ENCODE measurements at regions not wholly inside any gene's neighbourhood (a gene's known extent, or its start where the extent isn't known, plus 50 kb on each side); places are given as distances from the start of the nearest gene placed in this dataset.

DNA sequence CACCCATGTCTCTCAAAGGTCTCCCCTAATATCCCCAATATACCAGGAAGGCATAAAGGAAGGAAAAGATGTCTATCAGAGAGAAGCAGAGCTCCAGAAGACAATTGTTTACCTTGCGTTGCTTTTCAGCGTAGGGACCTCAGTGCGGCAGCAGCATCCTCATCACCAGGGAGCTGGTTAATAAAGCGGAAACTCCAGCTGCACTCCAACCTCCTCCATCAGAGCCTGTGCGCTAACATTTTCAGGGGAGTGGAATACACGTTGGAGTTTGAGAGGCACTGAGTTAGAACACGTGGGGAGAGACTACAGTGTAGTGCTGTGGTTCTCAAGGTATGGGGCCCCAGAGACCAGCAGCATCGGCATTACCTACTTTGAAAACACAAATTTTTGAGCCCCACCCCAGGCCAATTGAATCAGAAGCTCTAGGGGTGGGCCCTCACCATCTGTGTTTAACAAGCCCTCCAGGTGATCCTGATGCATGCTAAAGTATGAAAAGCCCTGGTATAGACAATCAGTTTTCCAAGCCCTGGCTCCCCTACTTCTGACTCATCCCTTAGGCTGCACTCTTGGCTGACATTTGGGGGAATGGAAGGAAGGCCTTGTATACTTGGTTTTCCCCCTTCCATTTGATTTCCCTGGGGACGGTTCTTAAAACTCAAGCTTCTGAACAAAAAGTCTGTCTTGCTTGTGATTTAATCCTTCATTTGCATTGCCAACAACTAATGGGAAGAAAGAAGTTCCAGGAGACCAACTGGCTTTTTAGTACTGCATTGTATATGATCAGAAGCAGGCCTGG, 419.0 kb upstream of the CCDC196 start:
- H3K4me3 ChIP-seq (ENCODE audit: insufficient read depth, low read length, poor library complexity, severe bottlenecking): no peak overlapping the region
- no peaks in the 10 kb centered on the region for H3K9me2 ChIP-seq (replicated peaks; ENCODE audit: insufficient read depth, low read length)
- H3K79me2 ChIP-seq (ENCODE audit: insufficient read depth, low read length): no peaks in the 10 kb centered on the region
- H3K27me3 ChIP-seq (ENCODE audit: low read length): no peaks in the 10 kb centered on the region
- no peak overlapping the region for H3K4me2 ChIP-seq (ENCODE audit: low read depth, low read length, poor library complexity, severe bottlenecking)
- H4K20me1 ChIP-seq (ENCODE audit: low read depth, low read length): no peaks in the 10 kb centered on the region
- H3K36me3 ChIP-seq (ENCODE audit: low read length): no peaks in the 10 kb centered on the region
- no peak overlapping the region for H3K27ac ChIP-seq (ENCODE audit: low read depth, low read length)
- no peak overlapping the region for H3K9ac ChIP-seq (ENCODE audit: low read length)
- H3K9me3 ChIP-seq (ENCODE audit: insufficient read depth, low read length): no peaks in the 10 kb centered on the region
- TF ChIP-seq, protein P1, sequence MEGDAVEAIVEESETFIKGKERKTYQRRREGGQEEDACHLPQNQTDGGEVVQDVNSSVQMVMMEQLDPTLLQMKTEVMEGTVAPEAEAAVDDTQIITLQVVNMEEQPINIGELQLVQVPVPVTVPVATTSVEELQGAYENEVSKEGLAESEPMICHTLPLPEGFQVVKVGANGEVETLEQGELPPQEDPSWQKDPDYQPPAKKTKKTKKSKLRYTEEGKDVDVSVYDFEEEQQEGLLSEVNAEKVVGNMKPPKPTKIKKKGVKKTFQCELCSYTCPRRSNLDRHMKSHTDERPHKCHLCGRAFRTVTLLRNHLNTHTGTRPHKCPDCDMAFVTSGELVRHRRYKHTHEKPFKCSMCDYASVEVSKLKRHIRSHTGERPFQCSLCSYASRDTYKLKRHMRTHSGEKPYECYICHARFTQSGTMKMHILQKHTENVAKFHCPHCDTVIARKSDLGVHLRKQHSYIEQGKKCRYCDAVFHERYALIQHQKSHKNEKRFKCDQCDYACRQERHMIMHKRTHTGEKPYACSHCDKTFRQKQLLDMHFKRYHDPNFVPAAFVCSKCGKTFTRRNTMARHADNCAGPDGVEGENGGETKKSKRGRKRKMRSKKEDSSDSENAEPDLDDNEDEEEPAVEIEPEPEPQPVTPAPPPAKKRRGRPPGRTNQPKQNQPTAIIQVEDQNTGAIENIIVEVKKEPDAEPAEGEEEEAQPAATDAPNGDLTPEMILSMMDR (IDR thresholded peaks at IDR 0.05; ENCODE audit: insufficient read depth, low read length, poor library complexity, severe bottlenecking): no peak
- no peak for TF ChIP-seq EZH2phosphoT487 (conservative IDR thresholded peaks at IDR 0.05; ENCODE audit: low read length)
- no peak overlapping the region for H2AFZ ChIP-seq (ENCODE audit: low read depth, low read length, severe bottlenecking)
- no peaks in the 10 kb centered on the region for H3F3A ChIP-seq (ENCODE audit: insufficient read depth)

DNA sequence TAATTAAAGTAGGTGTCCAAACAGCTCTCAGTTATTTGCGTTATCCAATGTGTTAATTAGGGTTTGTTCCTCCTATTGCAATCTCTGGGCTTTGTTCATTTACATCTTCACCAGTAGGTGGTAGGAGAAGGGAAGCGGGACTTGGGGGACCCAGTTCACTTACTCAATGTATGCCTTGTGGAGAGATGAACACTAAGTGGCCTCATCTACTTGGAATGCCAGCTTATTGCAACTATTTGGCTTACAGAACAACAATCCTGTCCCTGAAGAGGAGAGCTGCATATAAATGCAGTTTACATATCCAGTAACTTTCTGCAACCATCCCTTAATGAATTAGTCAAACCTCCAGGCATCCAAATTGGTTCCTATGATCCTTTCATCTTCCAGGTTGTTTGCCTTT, 417.1 kb upstream of the CCDC196 start:
- no peak overlapping the region for H3K9ac ChIP-seq (ENCODE audit: low read length)
- no peak overlapping the region for H3K4me2 ChIP-seq (ENCODE audit: low read depth, low read length, poor library complexity, severe bottlenecking)
- H3K79me2 ChIP-seq (ENCODE audit: insufficient read depth, low read length): no peaks in the 10 kb centered on the region
- H3K27ac ChIP-seq (ENCODE audit: low read depth, low read length): no peak overlapping the region
- no peaks in the 10 kb centered on the region for H3F3A ChIP-seq (ENCODE audit: insufficient read depth)
- no peaks in the 10 kb centered on the region for H3K36me3 ChIP-seq (ENCODE audit: low read length)
- no peaks in the 10 kb centered on the region for H3K27me3 ChIP-seq (ENCODE audit: low read length)
- no peaks in the 10 kb centered on the region for H3K9me3 ChIP-seq (ENCODE audit: insufficient read depth, low read length)
- no peaks in the 10 kb centered on the region for H4K20me1 ChIP-seq (ENCODE audit: low read depth, low read length)
- H2AFZ ChIP-seq (ENCODE audit: low read depth, low read length, severe bottlenecking): no peak overlapping the region
- no peaks in the 10 kb centered on the region for H3K9me2 ChIP-seq (replicated peaks; ENCODE audit: insufficient read depth, low read length)
- TF ChIP-seq EZH2phosphoT487 (conservative IDR thresholded peaks at IDR 0.05; ENCODE audit: low read length): no peak
- TF ChIP-seq, protein P1 (IDR thresholded peaks at IDR 0.05; ENCODE audit: insufficient read depth, low read length, poor library complexity, severe bottlenecking): no peak
- no peak overlapping the region for H3K4me3 ChIP-seq (ENCODE audit: insufficient read depth, low read length, poor library complexity, severe bottlenecking)

DNA sequence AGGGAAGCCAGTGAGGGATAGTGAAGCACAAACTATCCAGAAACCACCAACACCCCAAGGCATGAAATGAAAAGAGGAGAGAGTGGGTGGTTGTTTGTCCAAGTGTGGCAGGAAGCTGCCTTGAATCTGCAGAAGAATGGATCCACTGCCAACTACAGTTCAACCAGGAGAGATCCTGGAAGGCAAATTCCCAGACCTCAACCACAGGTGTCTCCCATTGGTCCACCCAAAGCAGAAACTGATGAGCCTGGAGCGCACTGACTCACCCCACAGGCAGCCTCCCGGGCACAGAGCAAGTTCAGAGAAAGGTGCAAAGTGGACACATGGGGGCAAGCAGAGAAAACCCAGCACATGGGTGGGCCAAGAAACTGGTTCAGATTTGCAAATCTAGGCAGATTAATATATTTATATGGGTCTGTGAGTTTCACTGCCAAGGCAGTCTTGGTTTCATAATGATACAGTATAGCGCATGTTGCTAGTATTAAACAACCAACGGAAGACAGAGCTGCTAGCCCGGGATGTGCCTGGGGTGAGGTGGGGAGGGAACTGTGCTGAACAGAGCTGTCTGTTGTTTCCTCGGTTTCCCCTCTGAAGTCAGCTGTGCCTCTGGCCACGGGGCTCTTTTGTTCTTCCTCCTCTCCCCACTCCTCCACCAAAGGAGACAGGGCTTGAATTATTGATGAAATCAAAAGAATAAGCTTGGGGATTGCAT, 416.2 kb upstream of the CCDC196 start:
- no peaks in the 10 kb centered on the region for H4K20me1 ChIP-seq (ENCODE audit: low read depth, low read length)
- H2AFZ ChIP-seq (ENCODE audit: low read depth, low read length, severe bottlenecking): no peak overlapping the region
- H3K36me3 ChIP-seq (ENCODE audit: low read length): no peaks in the 10 kb centered on the region
- H3K27ac ChIP-seq (ENCODE audit: low read depth, low read length): no peak overlapping the region
- H3K9me3 ChIP-seq (ENCODE audit: insufficient read depth, low read length): no peaks in the 10 kb centered on the region
- H3K27me3 ChIP-seq (ENCODE audit: low read length): no peaks in the 10 kb centered on the region
- no peaks in the 10 kb centered on the region for H3K9me2 ChIP-seq (replicated peaks; ENCODE audit: insufficient read depth, low read length)
- H3K4me3 ChIP-seq (ENCODE audit: insufficient read depth, low read length, poor library complexity, severe bottlenecking): no peak overlapping the region
- H3K79me2 ChIP-seq (ENCODE audit: insufficient read depth, low read length): no peaks in the 10 kb centered on the region
- H3K9ac ChIP-seq (ENCODE audit: low read length): no peak overlapping the region
- no peak overlapping the region for H3K4me2 ChIP-seq (ENCODE audit: low read depth, low read length, poor library complexity, severe bottlenecking)
- TF ChIP-seq, protein P1 (IDR thresholded peaks at IDR 0.05; ENCODE audit: insufficient read depth, low read length, poor library complexity, severe bottlenecking): no peak
- no peak for TF ChIP-seq EZH2phosphoT487 (conservative IDR thresholded peaks at IDR 0.05; ENCODE audit: low read length)
- no peaks in the 10 kb centered on the region for H3F3A ChIP-seq (ENCODE audit: insufficient read depth)

Data from SU-DHL-6 (cell line).